WTC11 (cell line): ENCODE measurements at regions not wholly inside any gene's neighbourhood (a gene's known extent, or its start where the extent isn't known, plus 50 kb on each side); places are given as distances from the start of the nearest gene placed in this dataset.

Experiments
- ATAC-seq: fragments of 200-7000 bp; cut with Tn5 transposase; 2 replicates; pipeline ENCODE4 v1.10.0; 2021; ENCODE audit warnings: mild to moderate bottlenecking, moderate library complexity
- CTCF ChIA-PET: fragments of 300-600 bp; sonication (Branson Sonifier 250); formaldehyde crosslinking; loops from one replicate; lab custom pipeline; 2021; ENCODE audit warnings: antibody characterized with exemption; lab: Charles Lee
- POLR2A ChIA-PET: fragments of 350-600 bp; sonication (Branson Sonifier 250); formaldehyde crosslinking; loops from one replicate; lab custom pipeline; 2021; ENCODE audit warnings: antibody characterized with exemption; lab: Charles Lee
- DNase-seq: peaks from one replicate; pipeline ENCODE4 v3.0.0; 2021; ENCODE audit warnings: low spot score
- H3K27ac Mint-ChIP-seq: 2 replicates; pipeline ENCODE4 v1.8.0; 2021; ENCODE audit warnings: mixed read lengths
- H3K27me3 Mint-ChIP-seq: 2 replicates; pipeline ENCODE4 v1.8.0; 2021; ENCODE audit warnings: low read depth, mild to moderate bottlenecking, moderate library complexity, mixed read lengths
- H3K36me3 Mint-ChIP-seq: 2 replicates; pipeline ENCODE4 v1.8.0; 2021; ENCODE audit warnings: mixed read lengths
- H3K4me1 Mint-ChIP-seq: 2 replicates; pipeline ENCODE4 v1.8.0; 2022; ENCODE audit warnings: mixed read lengths
- H3K4me3 Mint-ChIP-seq: 2 replicates; pipeline ENCODE4 v1.8.0; 2021; ENCODE audit warnings: mild to moderate bottlenecking, moderate library complexity, mixed read lengths
- H3K9me3 Mint-ChIP-seq: 2 replicates; pipeline ENCODE4 v1.8.0; 2021; ENCODE audit warnings: mixed read lengths
- CDX4 ChIP-seq: fragments of 250-450 bp; sonication (Bioruptor Pico); IDR thresholded peaks from 2 replicates; pipeline ENCODE4 v1.9.0; 2021; ENCODE audit warnings: moderate library complexity, mild to moderate bottlenecking, inconsistent platforms, borderline replicate concordance
- CREB1 ChIP-seq: sonication (generic); formaldehyde crosslinking; IDR thresholded peaks from 2 replicates; pipeline ENCODE4 v1.8.0; 2023; ENCODE audit warnings: mild to moderate bottlenecking, missing genetic modification reagents
- ESRRA ChIP-seq: sonication (generic); formaldehyde crosslinking; IDR thresholded peaks from 2 replicates; pipeline ENCODE4 v1.8.1; 2022; ENCODE audit warnings: mild to moderate bottlenecking, missing genetic modification reagents, borderline replicate concordance
- GABPB1 ChIP-seq: sonication (generic); formaldehyde crosslinking; IDR thresholded peaks from 2 replicates; pipeline ENCODE4 v1.8.1; 2023; ENCODE audit warnings: mild to moderate bottlenecking, missing genetic modification reagents
- HMGA2 ChIP-seq: fragments of 250-450 bp; sonication (Bioruptor Pico); IDR thresholded peaks from 2 replicates; pipeline ENCODE4 v1.4.0; 2021; ENCODE audit warnings: mild to moderate bottlenecking, moderate library complexity
- HMGXB4 ChIP-seq: sonication (generic); formaldehyde crosslinking; IDR thresholded peaks from 2 replicates; pipeline ENCODE4 v1.8.1; 2023; ENCODE audit warnings: mild to moderate bottlenecking, moderate library complexity, missing genetic modification reagents
- IRF1 ChIP-seq: sonication (generic); formaldehyde crosslinking; IDR thresholded peaks from 2 replicates; pipeline ENCODE4 v1.8.0; 2023; ENCODE audit warnings: missing genetic modification reagents
- IRF2 ChIP-seq: sonication (generic); formaldehyde crosslinking; IDR thresholded peaks from 2 replicates; pipeline ENCODE4 v1.8.0; 2022; ENCODE audit warnings: low read depth, missing genetic modification reagents, borderline replicate concordance
- MAX ChIP-seq: sonication (generic); formaldehyde crosslinking; IDR thresholded peaks from 2 replicates; pipeline ENCODE4 v1.8.0; 2022; ENCODE audit warnings: mild to moderate bottlenecking, missing genetic modification reagents
- MXD4 ChIP-seq: fragments of 250-450 bp; sonication (Bioruptor Pico); IDR thresholded peaks from 2 replicates; pipeline ENCODE4 v1.8.0; 2021; ENCODE audit warnings: mild to moderate bottlenecking, moderate library complexity, borderline replicate concordance
- NR2C2 ChIP-seq: sonication (generic); formaldehyde crosslinking; IDR thresholded peaks from 2 replicates; pipeline ENCODE4 v1.8.0; 2022; ENCODE audit warnings: mild to moderate bottlenecking, missing genetic modification reagents
- PRDM15 ChIP-seq: sonication (generic); formaldehyde crosslinking; IDR thresholded peaks from 2 replicates; pipeline ENCODE4 v1.8.0; 2022; ENCODE audit warnings: missing genetic modification reagents
- PRRX2 ChIP-seq: fragments of 250-450 bp; sonication (Bioruptor Pico); IDR thresholded peaks from 2 replicates; pipeline ENCODE4 v1.8.0; 2021; ENCODE audit warnings: mild to moderate bottlenecking
- SMAD4 ChIP-seq: sonication (generic); formaldehyde crosslinking; IDR thresholded peaks from 2 replicates; pipeline ENCODE4 v1.8.0; 2022; ENCODE audit warnings: mild to moderate bottlenecking, missing genetic modification reagents
- ZNF138 ChIP-seq: sonication (generic); formaldehyde crosslinking; conservative IDR thresholded peaks from 2 replicates; pipeline ENCODE4 v1.8.1; 2022; ENCODE audit warnings: mild to moderate bottlenecking, moderate library complexity, missing genetic modification reagents
- ZNF263 ChIP-seq: sonication (generic); formaldehyde crosslinking; IDR thresholded peaks from 2 replicates; pipeline ENCODE4 v1.8.1; 2022; ENCODE audit warnings: low read depth, mild to moderate bottlenecking, moderate library complexity, missing genetic modification reagents
- ZNF416 ChIP-seq: fragments of 250-450 bp; sonication (Bioruptor Pico); IDR thresholded peaks from 2 replicates; pipeline ENCODE4 v1.9.0; 2021; ENCODE audit warnings: mild to moderate bottlenecking, inconsistent platforms
- ZNF425 ChIP-seq: fragments of 250-450 bp; sonication (Bioruptor Pico); conservative IDR thresholded peaks from 2 replicates; pipeline ENCODE4 v1.9.0; 2021; ENCODE audit warnings: mild to moderate bottlenecking
- ZNF512 ChIP-seq: sonication (generic); formaldehyde crosslinking; IDR thresholded peaks from 2 replicates; pipeline ENCODE4 v1.8.1; 2022; ENCODE audit warnings: missing genetic modification reagents, borderline replicate concordance
- ZNF532 ChIP-seq: fragments of 250-450 bp; sonication (Bioruptor Pico); IDR thresholded peaks from 2 replicates; pipeline ENCODE4 v1.9.0; 2021; ENCODE audit warnings: mild to moderate bottlenecking, borderline replicate concordance

GRCh38 chr4:63578383-63578782 is 830.9 kb downstream of the TECRL start:
- DNase-seq (no peak), ATAC-seq (peak; percentile 77)
- H3K36me3 Mint-ChIP-seq: no peaks in the 10 kb centered on the region
- H3K27ac Mint-ChIP-seq: no peak overlapping the region
- no peak for TF ChIP-seq CREB1 (CRISPR knock-in tag)
- TF ChIP-seq IRF1 (CRISPR knock-in tag): no peak
- TF ChIP-seq HMGA2: no peak
- no peak for TF ChIP-seq CDX4 (CRISPR knock-in tag)
- no peak for TF ChIP-seq MAX (CRISPR knock-in tag)
- no peak for TF ChIP-seq ESRRA (CRISPR knock-in tag)
- TF ChIP-seq PRRX2 (CRISPR knock-in tag): no peak
- no peak for TF ChIP-seq SMAD4 (CRISPR knock-in tag)
- TF ChIP-seq IRF2 (CRISPR knock-in tag): no peak
- TF ChIP-seq ZNF138 (CRISPR knock-in tag): no peak
- no peak for TF ChIP-seq ZNF512
- TF ChIP-seq PRDM15 (CRISPR knock-in tag): no peak
- no peak for TF ChIP-seq NR2C2
- no peak for TF ChIP-seq MXD4 (CRISPR knock-in tag)
- no peak for TF ChIP-seq ZNF263 (CRISPR knock-in tag)
- no peak for TF ChIP-seq ZNF425
- TF ChIP-seq HMGXB4 (CRISPR knock-in tag): no peak
- no peak for TF ChIP-seq ZNF416 (CRISPR knock-in tag)
- TF ChIP-seq ZNF532: no peak
- no peak for TF ChIP-seq GABPB1 (CRISPR knock-in tag)
- ChIA-PET CTCF (no interaction called here), POLR2A (no interaction called here)
- H3K4me1 Mint-ChIP-seq: peaks cover 7% of the 10 kb centered on the region
- peaks cover 30% of the 10 kb centered on the region for H3K9me3 Mint-ChIP-seq
- no peak overlapping the region for H3K4me3 Mint-ChIP-seq
- H3K27me3 Mint-ChIP-seq: no peaks in the 10 kb centered on the region
